Fibroblast of lung (primary cell): ENCODE measurements at regions not wholly inside any gene's neighbourhood (a gene's known extent, or its start where the extent isn't known, plus 50 kb on each side); places are given as distances from the start of the nearest gene placed in this dataset.

ENCODE experiments used
- CTCF ChIP-seq, 2 donors: IDR thresholded peaks in 1 of 2; conservative IDR thresholded peaks in 1 of 2; 1 replicate in 1 of 2; 2 replicates in 1 of 2; pipeline ENCODE4 v1.5.1; 2011 to 2012; ENCODE audit warnings: low read length in 2 of 2, control low read depth in 1 of 2, inconsistent platforms in 1 of 2, low read depth in 1 of 2, mild to moderate bottlenecking in 1 of 2
- EZH2 ChIP-seq: IDR thresholded peaks from 2 replicates; pipeline ENCODE4 v1.5.1; 2012; ENCODE audit warnings: low read length, control low read depth, mild to moderate bottlenecking; ENCODE audit errors: missing control alignments

- no peak for TF ChIP-seq CTCF (conservative IDR thresholded peaks at IDR 0.05 in 1 of 2, IDR thresholded peaks at IDR 0.05 in 1 of 2; ENCODE audit: low read depth in 1 of 2, low read length in 2 of 2)
- no peak for TF ChIP-seq EZH2
These were observed 240.2 kb upstream of the BRINP1 start for GRCh38 chr9:119609277-119609971.
